AG09309 (cell line): ENCODE measurements at regions not wholly inside any gene's neighbourhood (a gene's known extent, or its start where the extent isn't known, plus 50 kb on each side); places are given as distances from the start of the nearest gene placed in this dataset.
A peak's percentile ranks its signal among the peaks of the same experiment; 100 is the strongest.

Source experiments
- DNase-seq: peaks from one replicate; pipeline ENCODE4 v3.0.0-alpha.2; 2010; ENCODE audit warnings: low read depth
- H3K4me3 ChIP-seq: 2 replicates; pipeline ENCODE4 v1.5.1; 2011; ENCODE audit warnings: mild to moderate bottlenecking, low read depth, low read length, moderate library complexity; ENCODE audit not compliant: control insufficient read depth
- TF ChIP-seq, protein P1 (sequence below): IDR thresholded peaks from 2 replicates; pipeline ENCODE4 v1.5.1; 2011; ENCODE audit warnings: mild to moderate bottlenecking, low read depth, low read length, inconsistent platforms; ENCODE audit not compliant: insufficient read depth, control insufficient read depth; ENCODE audit errors: missing control alignments

DNA sequence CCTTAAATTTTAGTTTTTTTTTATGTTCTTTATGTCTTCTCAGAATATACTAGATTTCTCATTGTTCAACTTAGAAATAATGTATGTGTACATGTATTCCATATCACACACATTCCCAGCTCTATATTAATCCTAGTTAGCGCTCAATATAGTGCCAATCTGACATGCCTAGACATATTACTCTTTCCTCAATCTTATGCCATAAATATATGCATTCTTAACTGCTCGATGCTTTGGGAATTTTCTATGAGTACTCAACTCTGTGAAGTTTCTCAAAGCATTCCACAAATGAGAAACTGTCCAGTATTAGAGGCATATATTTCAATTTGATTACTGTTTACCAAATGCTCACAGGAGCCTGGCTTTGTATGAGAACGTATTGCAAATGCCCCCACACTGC lies 231.2 kb upstream of the VEGFC start:
- DNase-seq: no peak
- H3K4me3 ChIP-seq: no peak overlapping the region
- TF ChIP-seq, protein P1, sequence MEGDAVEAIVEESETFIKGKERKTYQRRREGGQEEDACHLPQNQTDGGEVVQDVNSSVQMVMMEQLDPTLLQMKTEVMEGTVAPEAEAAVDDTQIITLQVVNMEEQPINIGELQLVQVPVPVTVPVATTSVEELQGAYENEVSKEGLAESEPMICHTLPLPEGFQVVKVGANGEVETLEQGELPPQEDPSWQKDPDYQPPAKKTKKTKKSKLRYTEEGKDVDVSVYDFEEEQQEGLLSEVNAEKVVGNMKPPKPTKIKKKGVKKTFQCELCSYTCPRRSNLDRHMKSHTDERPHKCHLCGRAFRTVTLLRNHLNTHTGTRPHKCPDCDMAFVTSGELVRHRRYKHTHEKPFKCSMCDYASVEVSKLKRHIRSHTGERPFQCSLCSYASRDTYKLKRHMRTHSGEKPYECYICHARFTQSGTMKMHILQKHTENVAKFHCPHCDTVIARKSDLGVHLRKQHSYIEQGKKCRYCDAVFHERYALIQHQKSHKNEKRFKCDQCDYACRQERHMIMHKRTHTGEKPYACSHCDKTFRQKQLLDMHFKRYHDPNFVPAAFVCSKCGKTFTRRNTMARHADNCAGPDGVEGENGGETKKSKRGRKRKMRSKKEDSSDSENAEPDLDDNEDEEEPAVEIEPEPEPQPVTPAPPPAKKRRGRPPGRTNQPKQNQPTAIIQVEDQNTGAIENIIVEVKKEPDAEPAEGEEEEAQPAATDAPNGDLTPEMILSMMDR: no peak

- no peak overlapping the region for H3K4me3 ChIP-seq
- DNase-seq: no peak
- TF ChIP-seq, protein P1: no peak
Measured at GRCh38 chr4:177032341-177032740, 239.6 kb upstream of the VEGFC start.

GRCh38 chr4:177033135-177033534 lies 240.4 kb upstream of the VEGFC start:
- TF ChIP-seq, protein P1: no peak
- H3K4me3 ChIP-seq: no peak overlapping the region
- no peak for DNase-seq

- TF ChIP-seq, protein P1: no peak
- no peak overlapping the region for H3K4me3 ChIP-seq
- no peak for DNase-seq
Measured at GRCh38 chr4:177033632-177034031, 240.9 kb upstream of the VEGFC start.

- peak; percentile 28 for DNase-seq
- TF ChIP-seq, protein P1: no peak
- H3K4me3 ChIP-seq: no peak overlapping the region
Measured at GRCh38 chr4:177041356-177041755, 248.6 kb upstream of the VEGFC start.

DNA sequence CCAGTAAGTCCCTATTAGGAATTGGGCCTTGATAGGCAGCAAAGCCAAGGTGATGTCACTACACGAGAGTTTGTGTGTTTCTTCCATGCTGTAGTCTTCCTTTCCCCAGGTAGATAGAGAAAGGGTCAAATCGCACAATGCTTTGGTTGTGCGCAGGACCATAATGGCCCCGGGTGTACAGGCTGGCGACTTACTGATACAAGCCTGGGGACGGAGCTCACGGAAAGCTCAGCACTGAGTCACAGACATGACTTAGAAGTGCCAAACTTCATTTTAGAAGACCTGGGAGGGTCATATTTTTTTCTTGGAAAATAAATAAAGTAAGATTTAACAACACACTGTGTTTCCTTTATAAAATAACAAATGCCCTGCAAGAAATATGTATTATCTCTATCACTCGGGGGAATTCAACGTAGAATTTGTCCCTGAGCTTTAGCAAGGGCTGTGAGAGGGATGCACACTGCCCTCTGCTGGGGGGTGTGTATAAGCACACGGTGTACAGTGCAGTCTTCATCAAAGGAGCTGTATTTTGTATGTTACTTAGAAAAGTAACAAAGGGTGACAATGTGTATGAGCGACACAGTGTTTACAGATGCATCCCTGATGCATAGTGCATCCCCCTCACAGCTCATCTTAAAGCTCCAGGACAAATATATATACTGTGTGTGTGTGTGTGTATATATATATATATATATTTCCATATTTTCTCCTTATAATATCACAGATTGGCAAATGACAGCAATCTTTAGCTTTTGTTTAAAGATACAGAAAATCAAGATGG lies 254.5 kb upstream of the VEGFC start:
- H3K4me3 ChIP-seq: no peak overlapping the region
- TF ChIP-seq, protein P1: peak; percentile 82
- peak; percentile 37 for DNase-seq

DNA sequence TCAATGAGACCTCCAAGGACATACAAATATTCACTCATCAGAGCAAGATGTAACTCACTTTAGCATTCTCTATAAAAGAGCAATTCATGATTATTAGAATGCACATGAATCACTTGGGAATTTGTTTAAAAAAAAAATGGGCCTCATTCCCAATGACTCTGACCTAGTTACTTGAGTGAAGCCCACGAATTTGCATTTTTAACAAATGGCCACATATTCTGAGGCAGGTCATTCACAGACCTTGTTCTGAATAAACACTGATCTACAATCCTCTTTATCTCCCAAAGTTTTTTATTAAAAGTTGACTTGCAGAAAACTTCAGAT lies 255.1 kb upstream of the VEGFC start:
- peak; percentile 16 for DNase-seq

More for the DNA sequence above, 255.1 kb upstream of the VEGFC start:
- H3K4me3 ChIP-seq: no peak overlapping the region
- TF ChIP-seq, protein P1: no peak
